ENCODE measurements at regions not wholly inside any gene's neighbourhood (a gene's known extent, or its start where the extent isn't known, plus 50 kb on each side); places are given as distances from the start of the nearest gene placed in this dataset.

GRCh38 chr3:18288243-18288642, 136.9 kb downstream of the SATB1 start:
- Histone ChIP-seq H3K79me2 (ENCODE audit: insufficient read depth) (no peaks in the 10 kb centered on the region), H2AFZ (ENCODE audit: low read depth) (no peak overlapping the region), H3K27ac (ENCODE audit: low read depth in 2 of 2, low read length in 1 of 2) (no peak overlapping the region), H3K9me3 (no peaks in the 10 kb centered on the region), H3K4me2 (no peak overlapping the region), H3K9me2 (no peaks in the 10 kb centered on the region), H3K4me1 (ENCODE audit: control insufficient read depth in 1 of 2, insufficient read depth in 2 of 2, low read depth in 1 of 2, low read length in 1 of 2) (peaks cover 0 to 4% of the 10 kb centered on the region in 2 experiments; a peak in 1 of 4 replicates), H3K4me3 (ENCODE audit: low read depth in 2 of 2, low read length in 1 of 2) (no peak overlapping the region), H3K27me3 (ENCODE audit: insufficient read depth) (no peaks in the 10 kb centered on the region), H4K20me1 (ENCODE audit: insufficient read depth) (no peaks in the 10 kb centered on the region), H3F3A (replicated peaks; ENCODE audit: insufficient read depth) (no peaks in the 10 kb centered on the region), H3K9ac (no peak overlapping the region), H3K36me3 (replicated peaks in 1 of 2; ENCODE audit: control insufficient read depth in 1 of 2, insufficient read depth in 2 of 2, low read length in 1 of 2) (no peaks in the 10 kb centered on the region)
- TF ChIP-seq, protein P1, sequence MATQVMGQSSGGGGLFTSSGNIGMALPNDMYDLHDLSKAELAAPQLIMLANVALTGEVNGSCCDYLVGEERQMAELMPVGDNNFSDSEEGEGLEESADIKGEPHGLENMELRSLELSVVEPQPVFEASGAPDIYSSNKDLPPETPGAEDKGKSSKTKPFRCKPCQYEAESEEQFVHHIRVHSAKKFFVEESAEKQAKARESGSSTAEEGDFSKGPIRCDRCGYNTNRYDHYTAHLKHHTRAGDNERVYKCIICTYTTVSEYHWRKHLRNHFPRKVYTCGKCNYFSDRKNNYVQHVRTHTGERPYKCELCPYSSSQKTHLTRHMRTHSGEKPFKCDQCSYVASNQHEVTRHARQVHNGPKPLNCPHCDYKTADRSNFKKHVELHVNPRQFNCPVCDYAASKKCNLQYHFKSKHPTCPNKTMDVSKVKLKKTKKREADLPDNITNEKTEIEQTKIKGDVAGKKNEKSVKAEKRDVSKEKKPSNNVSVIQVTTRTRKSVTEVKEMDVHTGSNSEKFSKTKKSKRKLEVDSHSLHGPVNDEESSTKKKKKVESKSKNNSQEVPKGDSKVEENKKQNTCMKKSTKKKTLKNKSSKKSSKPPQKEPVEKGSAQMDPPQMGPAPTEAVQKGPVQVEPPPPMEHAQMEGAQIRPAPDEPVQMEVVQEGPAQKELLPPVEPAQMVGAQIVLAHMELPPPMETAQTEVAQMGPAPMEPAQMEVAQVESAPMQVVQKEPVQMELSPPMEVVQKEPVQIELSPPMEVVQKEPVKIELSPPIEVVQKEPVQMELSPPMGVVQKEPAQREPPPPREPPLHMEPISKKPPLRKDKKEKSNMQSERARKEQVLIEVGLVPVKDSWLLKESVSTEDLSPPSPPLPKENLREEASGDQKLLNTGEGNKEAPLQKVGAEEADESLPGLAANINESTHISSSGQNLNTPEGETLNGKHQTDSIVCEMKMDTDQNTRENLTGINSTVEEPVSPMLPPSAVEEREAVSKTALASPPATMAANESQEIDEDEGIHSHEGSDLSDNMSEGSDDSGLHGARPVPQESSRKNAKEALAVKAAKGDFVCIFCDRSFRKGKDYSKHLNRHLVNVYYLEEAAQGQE (IDR thresholded peaks at IDR 0.05; ENCODE audit: low read depth, low read length): no peak
- no peak for TF ChIP-seq FOSL2 (IDR thresholded peaks at IDR 0.05; ENCODE audit: borderline replicate concordance, low read depth)
- no peak for TF ChIP-seq RAD21 (IDR thresholded peaks at IDR 0.05; ENCODE audit: low read length)
- TF ChIP-seq NRF1 (IDR thresholded peaks at IDR 0.05; ENCODE audit: low read depth, low read length): no peak
- DNase-seq: no peak
- ChIA-PET POLR2A (no interaction called here), CTCF (interaction anchor here (0.8 kb wide), 1 partner anchor 18 kb away, joined by 3 read pairs; no protein-coding TSS in a partner anchor)
- WGBS (ENCODE audit: low lambda C conversion rate): 54% methylated on average over 3 of the region's 3 CpGs

DNA sequence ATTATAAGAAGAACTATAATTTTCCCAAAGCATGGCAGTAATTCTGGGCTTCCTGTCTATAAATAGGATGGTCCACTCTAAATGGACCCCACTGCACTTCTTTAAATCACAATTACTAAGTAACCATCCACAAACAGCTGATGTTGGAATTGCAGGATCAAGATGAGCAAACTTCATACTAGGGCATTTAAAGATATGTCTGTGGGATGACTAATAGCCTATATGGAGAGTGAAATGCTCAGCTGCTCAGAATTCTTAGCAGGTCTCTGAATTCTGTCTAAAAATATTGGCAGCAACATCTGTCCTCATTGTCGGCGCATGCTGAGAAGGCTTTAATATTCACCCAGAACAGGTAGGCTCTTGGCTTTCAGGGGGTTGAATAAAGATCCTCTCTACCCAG, 140.4 kb downstream of the SATB1 start:
- Histone ChIP-seq H3K4me3 (ENCODE audit: low read depth in 2 of 2, low read length in 1 of 2) (no peak overlapping the region), H3K79me2 (ENCODE audit: insufficient read depth) (no peaks in the 10 kb centered on the region), H3K27me3 (ENCODE audit: insufficient read depth) (no peaks in the 10 kb centered on the region), H3K4me1 (ENCODE audit: control insufficient read depth in 1 of 2, insufficient read depth in 2 of 2, low read depth in 1 of 2, low read length in 1 of 2) (peaks cover 0 to 9% of the 10 kb centered on the region in 2 experiments; a peak in 1 of 4 replicates), H3K4me2 (no peak overlapping the region), H4K20me1 (ENCODE audit: insufficient read depth) (no peaks in the 10 kb centered on the region), H3K9ac (no peak overlapping the region), H2AFZ (ENCODE audit: low read depth) (no peak overlapping the region), H3K9me2 (no peaks in the 10 kb centered on the region), H3K9me3 (no peaks in the 10 kb centered on the region), H3F3A (replicated peaks; ENCODE audit: insufficient read depth) (no peaks in the 10 kb centered on the region), H3K36me3 (replicated peaks in 1 of 2; ENCODE audit: control insufficient read depth in 1 of 2, insufficient read depth in 2 of 2, low read length in 1 of 2) (no peaks in the 10 kb centered on the region), H3K27ac (ENCODE audit: low read depth in 2 of 2, low read length in 1 of 2) (no peak overlapping the region)
- WGBS (ENCODE audit: low lambda C conversion rate): 91% methylated on average over 2 of the region's 2 CpGs
- no peak for DNase-seq
- POLR2A ChIA-PET: no interaction called here
- CTCF ChIA-PET: no interaction called here
- no peak for TF ChIP-seq GATA2 (CRISPR knock-in tag; IDR thresholded peaks at IDR 0.05)
- TF ChIP-seq MEF2A (IDR thresholded peaks at IDR 0.05; ENCODE audit: borderline replicate concordance, low read depth): no peak
- TF ChIP-seq SIN3A (IDR thresholded peaks at IDR 0.05; ENCODE audit: borderline replicate concordance, low read depth, low read length): no peak
- no peak for TF ChIP-seq FOSL2 (IDR thresholded peaks at IDR 0.05; ENCODE audit: borderline replicate concordance, low read depth)
- no peak for TF ChIP-seq RFX5 (IDR thresholded peaks at IDR 0.05; ENCODE audit: low read length)
- TF ChIP-seq GABPA (IDR thresholded peaks at IDR 0.05; ENCODE audit: low read depth): no peak
- TF ChIP-seq CHD2 (IDR thresholded peaks at IDR 0.05; ENCODE audit: low read length, partially characterized antibody): no peak
- TF ChIP-seq JUND (IDR thresholded peaks at IDR 0.05): no peak
- TF ChIP-seq ZBTB33 (IDR thresholded peaks at IDR 0.05; ENCODE audit: borderline replicate concordance, low read depth): no peak
- TF ChIP-seq SMC3 (IDR thresholded peaks at IDR 0.05; ENCODE audit: low read depth, low read length): no peak
- TF ChIP-seq POLR2AphosphoS5 (IDR thresholded peaks at IDR 0.05; ENCODE audit: low read depth, low read length): no peak
- TF ChIP-seq ELF1 (IDR thresholded peaks at IDR 0.05): no peak
- no peak for TF ChIP-seq MXI1 (IDR thresholded peaks at IDR 0.05; ENCODE audit: low read depth, low read length)
- TF ChIP-seq USF1 (IDR thresholded peaks at IDR 0.05; ENCODE audit: borderline replicate concordance, low read depth): no peak
- TF ChIP-seq, protein P2, sequence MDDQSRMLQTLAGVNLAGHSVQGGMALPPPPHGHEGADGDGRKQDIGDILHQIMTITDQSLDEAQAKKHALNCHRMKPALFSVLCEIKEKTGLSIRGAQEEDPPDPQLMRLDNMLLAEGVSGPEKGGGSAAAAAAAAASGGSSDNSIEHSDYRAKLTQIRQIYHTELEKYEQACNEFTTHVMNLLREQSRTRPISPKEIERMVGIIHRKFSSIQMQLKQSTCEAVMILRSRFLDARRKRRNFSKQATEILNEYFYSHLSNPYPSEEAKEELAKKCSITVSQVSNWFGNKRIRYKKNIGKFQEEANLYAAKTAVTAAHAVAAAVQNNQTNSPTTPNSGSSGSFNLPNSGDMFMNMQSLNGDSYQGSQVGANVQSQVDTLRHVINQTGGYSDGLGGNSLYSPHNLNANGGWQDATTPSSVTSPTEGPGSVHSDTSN (IDR thresholded peaks at IDR 0.05): no peak
- TF ChIP-seq, protein P3, sequence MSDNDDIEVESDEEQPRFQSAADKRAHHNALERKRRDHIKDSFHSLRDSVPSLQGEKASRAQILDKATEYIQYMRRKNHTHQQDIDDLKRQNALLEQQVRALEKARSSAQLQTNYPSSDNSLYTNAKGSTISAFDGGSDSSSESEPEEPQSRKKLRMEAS (IDR thresholded peaks at IDR 0.05; ENCODE audit: low read depth): no peak
- no peak for TF ChIP-seq TAF1 (IDR thresholded peaks at IDR 0.05; ENCODE audit: borderline replicate concordance, low read depth, low read length)

Measured in SK-N-SH (cell line).